Superior temporal gyrus (tissue), 1 donor: ENCODE measurements at regions not wholly inside any gene's neighbourhood (a gene's known extent, or its start where the extent isn't known, plus 50 kb on each side); places are given as distances from the start of the nearest gene placed in this dataset.
A peak's percentile ranks its signal among the peaks of the same experiment; 100 is the strongest.
"Not testable (repeated sequence)": the region's sequence is repeated elsewhere in the genome, so short reads cannot be mapped to it uniquely, and the experiment has no call there.

Experiments
- DNase-seq: peaks from one replicate; pipeline ENCODE4 v3.0.0-alpha.2; 2016; ENCODE audit errors: extremely low spot score

GRCh38 chr7:51455948-51456347, 139.3 kb upstream of the COBL start:
- no peak for DNase-seq

- DNase-seq = no peak
Observed at GRCh38 chr7:51455513-51455912, 138.9 kb upstream of the COBL start.

GRCh38 chr7:51455086-51455485, 138.5 kb upstream of the COBL start:
- no peak for DNase-seq

GRCh38 chr7:51452694-51453093, 136.1 kb upstream of the COBL start:
- no peak for DNase-seq

- DNase-seq = no peak
Observed at GRCh38 chr7:51451751-51452476, 135.3 kb upstream of the COBL start.

GRCh38 chr7:51450541-51450940, 133.9 kb upstream of the COBL start:
- DNase-seq = no peak

- DNase-seq = no peak
Observed at GRCh38 chr7:51446785-51447184, 130.2 kb upstream of the COBL start.

GRCh38 chr7:51446356-51446755, 129.7 kb upstream of the COBL start:
- DNase-seq = no peak

GRCh38 chr7:51444936-51445335, 128.3 kb upstream of the COBL start:
- no peak for DNase-seq

- DNase-seq = peak; percentile 95
Observed at GRCh38 chr7:51430480-51431086, 114.0 kb upstream of the COBL start.

- DNase-seq = peak; percentile 27
Observed at GRCh38 chr7:51428217-51428887, 111.7 kb upstream of the COBL start.

- DNase-seq = no peak
Observed at GRCh38 chr7:51426163-51426562, 109.6 kb upstream of the COBL start.

- DNase-seq = not testable (repeated sequence)
Observed at GRCh38 chr7:51409934-51410333, 93.3 kb upstream of the COBL start.

GRCh38 chr7:51397608-51398007, 81.0 kb upstream of the COBL start:
- DNase-seq = not testable (repeated sequence)

- DNase-seq = not testable (repeated sequence)
Observed at GRCh38 chr7:51393003-51393402, 76.4 kb upstream of the COBL start.

- DNase-seq = not testable (repeated sequence)
Observed at GRCh38 chr7:51389952-51390351, 73.3 kb upstream of the COBL start.

GRCh38 chr7:51389216-51389812, 72.7 kb upstream of the COBL start:
- DNase-seq = not testable (repeated sequence)

GRCh38 chr7:51388241-51388640, 71.6 kb upstream of the COBL start:
- not testable (repeated sequence) for DNase-seq

- DNase-seq = not testable (repeated sequence)
Observed at GRCh38 chr7:51386806-51387568, 70.4 kb upstream of the COBL start.

- DNase-seq = not testable (repeated sequence)
Observed at GRCh38 chr7:51386184-51386583, 69.6 kb upstream of the COBL start.

- not testable (repeated sequence) for DNase-seq
Observed at GRCh38 chr7:51382243-51382642, 65.6 kb upstream of the COBL start.
